NCI-H524 treated with DMSO at 0.1 percent for 48 hours (cell line): ENCODE measurements at regions not wholly inside any gene's neighbourhood (a gene's known extent, or its start where the extent isn't known, plus 50 kb on each side); places are given as distances from the start of the nearest gene placed in this dataset.

Experiments
- DNase-seq: peaks from one replicate; lab custom pipeline; 2025; lab: John Stamatoyannopoulos, UW

DNA sequence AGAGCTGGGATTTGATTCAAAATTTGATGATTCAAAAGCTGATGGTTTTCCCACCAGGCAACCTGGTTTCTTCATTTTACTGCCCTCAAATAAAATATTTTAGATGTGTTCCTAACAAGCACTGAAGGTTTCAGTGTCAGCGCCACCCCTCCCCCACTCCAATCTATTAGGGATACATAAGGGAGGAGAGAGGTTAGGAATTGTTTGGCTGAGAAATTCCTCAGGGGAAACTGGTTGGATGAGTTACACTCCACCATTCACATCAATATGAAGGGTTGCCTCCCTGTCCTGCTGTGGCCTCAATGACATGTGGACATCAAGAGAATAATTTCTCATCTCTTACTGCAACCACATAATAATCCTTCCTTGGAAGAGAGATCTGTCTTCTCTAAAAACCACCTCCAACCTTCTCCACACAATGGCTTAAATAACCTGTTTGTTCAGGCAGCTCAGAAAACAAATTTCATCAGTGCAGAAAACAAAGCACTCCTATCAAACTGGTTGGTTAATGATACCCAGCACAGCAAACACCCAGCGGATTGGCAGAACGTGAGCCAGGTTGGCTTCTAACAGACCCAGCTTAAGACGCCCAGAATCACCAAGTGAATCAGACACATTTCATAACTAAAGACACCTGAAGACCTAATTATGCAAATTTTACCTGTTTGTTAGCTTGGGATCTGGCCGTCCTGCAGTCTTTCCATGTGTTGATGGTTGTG is 136.0 kb upstream of the SGK1 start:
- DNase-seq = no peak

DNA sequence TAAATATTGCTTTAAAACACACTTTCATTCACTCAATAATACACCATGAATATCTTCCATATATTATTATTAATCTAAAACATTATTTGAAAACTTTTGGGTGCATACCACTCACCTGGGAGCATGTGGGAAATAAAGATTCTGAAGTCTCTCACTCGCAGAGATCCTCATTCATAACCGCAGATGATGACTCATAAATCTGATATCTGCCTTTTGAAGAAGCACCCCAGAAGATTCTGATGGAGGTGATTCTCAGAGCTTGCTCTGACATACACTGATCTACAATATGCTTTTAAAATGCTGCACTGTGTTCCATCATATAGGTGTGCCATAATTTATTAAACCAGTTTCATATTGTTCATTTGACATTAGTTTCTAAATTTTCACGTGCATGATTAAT is 135.0 kb upstream of the SGK1 start:
- no peak for DNase-seq

DNA sequence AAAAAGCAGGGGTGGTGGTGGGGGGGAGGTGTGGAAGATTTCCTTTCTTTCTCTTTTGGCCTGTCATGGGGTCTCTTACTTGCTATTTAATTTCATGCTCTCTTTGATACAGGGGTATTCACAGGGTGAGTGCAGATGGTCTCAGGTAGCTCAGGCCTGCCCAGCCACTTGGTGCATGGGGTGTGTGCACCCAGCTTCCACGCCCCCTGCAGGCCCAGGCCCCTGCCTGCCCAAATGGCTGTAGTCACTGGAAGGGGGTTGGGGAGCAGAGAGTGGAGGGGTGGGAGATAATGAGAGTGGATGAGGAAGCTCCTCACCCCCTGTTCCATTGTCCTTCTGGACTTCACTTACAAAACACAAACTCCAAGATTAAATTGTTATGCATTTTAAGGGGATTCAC is 133.6 kb upstream of the SGK1 start:
- no peak for DNase-seq

DNA sequence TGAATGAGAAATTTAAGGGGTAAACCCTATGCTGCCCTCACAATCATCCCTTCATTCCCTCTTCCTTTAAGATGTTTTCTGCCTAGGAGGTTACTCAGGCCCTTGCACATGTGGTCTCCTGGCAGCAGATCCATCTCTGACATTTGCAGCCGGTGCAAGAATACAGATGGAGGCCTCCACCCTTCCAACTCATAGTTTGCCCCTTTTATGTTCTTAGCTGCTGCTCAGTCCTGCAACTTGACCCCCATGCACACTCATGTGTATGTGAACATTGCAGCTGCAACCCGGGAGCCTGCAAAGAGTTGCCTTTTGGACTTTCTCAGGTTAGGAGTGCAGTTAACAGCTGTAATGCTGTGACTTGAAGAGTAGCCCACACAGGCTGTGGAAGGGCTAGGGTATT is 131.9 kb upstream of the SGK1 start:
- no peak for DNase-seq

DNA sequence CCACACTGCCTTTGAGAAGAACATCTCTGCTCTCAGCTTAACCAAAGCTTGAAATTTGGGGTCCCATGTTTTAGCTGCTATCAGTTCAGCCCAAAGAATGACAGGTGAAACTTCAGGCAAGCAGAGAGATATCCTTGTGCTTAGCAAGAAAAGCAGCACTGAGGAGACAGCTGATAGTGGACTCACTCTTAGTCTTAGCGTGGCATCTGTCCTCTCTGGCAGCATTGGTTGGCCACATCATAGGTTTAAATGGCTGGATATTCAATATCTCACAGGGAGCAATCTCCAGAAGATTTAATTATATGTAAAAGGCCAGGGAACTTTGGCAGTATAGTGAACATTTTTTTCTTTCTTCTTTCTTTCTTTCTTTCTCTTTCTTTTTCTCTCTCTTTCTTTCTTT is 131.1 kb upstream of the SGK1 start:
- no peak for DNase-seq

DNA sequence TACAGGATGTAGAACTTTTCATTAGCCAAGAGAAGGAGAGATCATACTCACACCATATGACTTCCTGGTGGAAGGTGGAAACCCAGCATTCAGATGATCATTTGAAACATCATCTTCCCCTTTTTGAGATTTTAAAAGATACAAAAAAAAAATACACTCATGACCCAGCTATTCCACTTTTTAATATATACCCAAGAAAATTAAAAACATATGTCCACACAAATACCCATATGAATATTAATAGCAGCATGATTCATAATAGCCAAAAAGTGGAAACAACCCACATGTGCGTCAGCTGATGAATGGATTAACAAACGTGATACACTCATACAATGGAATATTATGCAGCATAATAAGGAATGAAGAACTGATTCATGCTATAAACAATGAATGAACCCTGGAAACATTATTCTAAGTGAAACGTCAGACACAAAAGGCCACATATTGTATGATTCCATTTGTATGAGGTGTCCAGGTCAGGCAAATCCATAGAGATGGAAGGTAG is 130.0 kb upstream of the SGK1 start:
- no peak for DNase-seq

DNA sequence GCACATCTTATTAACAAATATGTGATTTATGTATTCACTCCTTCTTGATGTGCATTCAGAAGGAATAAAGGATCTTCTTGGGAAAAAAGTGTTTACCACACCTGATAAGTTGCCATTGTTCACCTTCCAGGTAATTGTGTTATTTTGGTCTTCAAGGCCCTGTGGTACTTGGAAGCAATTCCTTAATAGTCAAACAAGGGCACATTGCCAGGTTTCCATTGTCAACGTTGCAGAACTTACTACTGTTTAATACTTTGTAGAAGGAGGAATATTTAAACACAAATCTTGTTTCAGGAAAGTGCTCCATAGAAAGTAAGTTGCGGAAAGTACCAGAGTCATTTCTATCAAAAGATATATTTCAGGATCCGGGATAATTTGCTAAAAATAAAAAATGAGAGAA is 129.5 kb upstream of the SGK1 start:
- no peak for DNase-seq

DNA sequence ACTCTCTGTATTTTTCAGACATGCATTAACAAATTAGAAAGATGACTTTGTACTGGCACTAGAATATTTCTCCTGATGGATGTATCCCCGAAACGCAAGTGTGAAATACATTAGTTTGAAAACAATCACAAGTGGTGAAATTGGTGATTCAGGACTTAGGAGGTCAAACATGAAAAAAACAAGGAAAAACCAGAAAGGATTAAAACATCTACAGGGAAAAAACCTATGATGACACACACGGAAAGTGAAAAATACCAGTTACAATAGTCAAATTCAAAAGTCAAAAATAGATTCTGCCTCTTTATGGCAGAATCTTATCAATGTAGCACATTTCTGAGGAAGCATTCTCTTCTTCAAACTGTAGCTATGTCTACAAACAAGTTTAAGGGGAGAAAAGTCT is 129.0 kb upstream of the SGK1 start:
- DNase-seq = no peak

DNA sequence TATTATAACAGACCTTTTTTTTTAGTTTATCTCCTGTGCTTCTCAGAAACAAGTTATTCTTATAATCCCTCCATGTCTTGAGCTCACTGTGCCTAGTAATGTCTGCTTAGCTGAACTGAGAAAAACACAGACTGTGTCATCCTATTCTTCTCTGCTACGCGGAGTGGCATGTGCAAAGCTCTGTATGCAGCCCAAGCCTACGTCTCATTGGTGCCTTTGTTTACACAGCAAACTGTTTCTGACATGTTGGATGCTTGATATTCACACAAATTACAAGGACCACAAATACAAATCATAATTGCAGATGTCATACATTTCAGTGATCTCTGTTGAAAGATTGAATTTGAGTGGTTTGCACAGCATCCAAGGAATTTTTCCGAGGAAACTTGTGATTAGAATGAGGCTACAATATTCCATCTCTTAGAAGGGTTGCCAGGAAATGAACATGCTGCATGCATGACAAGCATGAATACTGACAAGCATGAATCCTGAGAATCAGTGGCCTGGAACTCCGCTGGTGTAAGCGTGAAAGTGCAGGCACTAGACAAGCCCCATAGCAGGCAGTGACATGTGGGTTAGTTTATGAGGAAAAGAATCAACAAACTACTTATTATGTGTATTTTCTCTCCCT is 128.4 kb upstream of the SGK1 start:
- no peak for DNase-seq

DNA sequence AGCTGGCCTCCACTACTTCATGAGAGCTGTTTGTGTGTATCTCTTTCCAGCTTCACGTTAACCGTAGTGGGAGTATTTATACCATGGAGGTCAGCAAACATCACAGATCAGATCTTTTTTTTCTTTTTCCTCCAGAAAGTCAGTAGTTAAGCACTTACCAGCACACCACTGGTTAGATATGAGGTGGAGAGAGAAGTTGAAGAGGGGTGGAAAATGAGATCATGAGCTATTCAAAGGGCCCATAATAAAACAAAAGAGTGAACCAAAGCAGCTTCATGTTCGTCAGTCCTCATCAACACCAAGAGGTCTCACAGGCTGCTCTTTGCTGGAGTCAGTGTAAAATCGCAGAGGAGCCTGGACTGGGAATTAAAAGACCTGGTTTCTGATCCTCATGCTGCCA is 125.1 kb upstream of the SGK1 start:
- DNase-seq = no peak

DNA sequence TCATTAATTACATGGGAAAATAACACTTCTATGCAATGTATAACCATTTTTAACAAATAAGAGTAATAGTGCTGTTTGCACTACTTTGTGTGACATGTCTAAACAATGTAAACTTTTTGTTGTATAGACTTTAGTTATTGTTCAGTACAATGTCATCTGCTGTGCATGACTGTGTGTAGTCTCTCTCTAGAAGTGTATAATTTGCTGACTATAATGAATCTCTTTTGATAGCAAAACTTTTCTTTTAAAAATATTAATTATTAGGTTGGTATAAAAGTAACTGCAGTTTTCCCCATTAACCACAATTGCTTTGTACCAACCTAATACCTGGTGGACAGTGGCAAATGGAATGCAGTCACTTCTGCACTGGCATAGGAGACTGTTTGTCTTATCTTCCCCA is 124.2 kb upstream of the SGK1 start:
- no peak for DNase-seq

DNA sequence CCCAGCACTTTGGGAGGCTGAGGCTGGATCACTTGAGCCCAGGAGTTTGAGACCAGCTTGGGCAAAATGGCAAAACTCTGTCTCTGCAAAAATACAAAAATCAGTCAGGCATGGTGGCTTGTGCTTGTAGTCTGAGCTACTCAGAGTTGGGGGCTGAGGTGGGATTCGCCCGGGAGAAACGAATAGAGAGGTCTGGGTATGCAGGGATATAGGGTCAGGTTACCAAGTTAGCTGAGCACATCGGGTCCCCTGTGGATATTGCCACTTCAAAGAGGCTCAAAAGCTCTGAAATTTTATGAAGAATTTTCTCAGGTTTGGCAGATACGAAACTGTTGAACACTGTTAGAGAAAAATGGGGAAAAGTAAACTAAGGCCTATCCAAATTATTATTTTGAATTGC is 120.9 kb upstream of the SGK1 start:
- no peak for DNase-seq

DNA sequence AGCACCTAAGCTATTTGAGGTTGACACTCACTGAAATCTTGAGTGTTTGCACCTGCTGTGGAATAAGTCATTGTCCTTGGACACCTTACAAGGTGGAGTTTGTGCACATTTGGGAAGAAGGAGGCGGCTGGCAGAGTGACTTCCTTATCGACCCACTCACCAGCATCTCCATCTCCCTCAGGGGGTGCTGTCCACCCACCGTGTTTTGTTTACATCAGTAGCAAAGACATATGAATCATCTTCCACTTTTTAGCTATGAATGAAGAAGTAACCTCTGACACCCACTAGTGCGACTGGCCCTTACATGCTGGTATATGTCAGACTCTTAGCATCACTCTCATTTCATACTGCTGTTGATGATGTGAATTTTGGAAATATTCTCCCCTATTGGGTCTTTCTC is 119.5 kb upstream of the SGK1 start:
- DNase-seq = no peak

DNA sequence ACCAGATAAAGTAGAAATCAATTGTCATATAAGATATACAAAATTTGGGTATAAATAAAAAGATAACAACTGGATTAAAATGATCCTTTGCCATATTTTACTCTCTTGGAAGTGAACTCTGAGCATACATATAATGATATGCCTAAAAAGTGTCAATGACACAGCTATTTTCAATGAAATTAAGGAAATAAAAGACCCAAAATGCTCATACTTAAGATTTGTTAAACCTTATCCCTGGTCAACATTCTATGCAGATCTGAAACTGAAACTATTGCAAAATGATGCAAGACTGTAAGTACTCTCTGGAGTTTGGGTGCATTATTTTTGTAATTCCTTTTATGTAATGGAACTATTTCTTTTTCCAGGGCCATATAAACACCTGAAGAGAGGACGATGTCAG is 119.0 kb upstream of the SGK1 start:
- no peak for DNase-seq

DNA sequence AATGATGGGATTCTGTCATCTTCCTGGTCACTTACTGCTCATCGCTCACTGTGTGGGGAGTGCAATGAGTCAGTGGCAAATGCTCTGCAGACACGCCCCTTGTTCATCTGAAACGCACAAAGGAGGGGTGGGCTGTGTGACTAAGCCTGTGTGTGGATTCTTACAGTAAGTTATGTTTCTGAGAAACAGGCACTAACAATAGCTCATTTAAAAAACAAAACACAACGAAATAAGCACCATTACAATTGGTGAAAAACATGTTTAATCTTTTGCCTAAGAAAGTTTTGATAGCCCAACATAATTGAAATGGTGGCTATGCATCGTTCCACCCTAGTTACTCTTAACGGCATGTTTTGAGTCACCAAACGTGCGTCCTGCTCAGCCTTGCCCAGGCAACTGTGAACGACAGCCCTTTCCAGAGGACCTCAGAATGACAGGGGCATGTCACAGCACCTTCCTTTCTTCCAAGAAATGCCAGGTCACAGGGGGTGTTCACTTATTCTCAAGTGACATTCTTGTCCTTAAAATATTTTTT is 118.4 kb upstream of the SGK1 start:
- no peak for DNase-seq

DNA sequence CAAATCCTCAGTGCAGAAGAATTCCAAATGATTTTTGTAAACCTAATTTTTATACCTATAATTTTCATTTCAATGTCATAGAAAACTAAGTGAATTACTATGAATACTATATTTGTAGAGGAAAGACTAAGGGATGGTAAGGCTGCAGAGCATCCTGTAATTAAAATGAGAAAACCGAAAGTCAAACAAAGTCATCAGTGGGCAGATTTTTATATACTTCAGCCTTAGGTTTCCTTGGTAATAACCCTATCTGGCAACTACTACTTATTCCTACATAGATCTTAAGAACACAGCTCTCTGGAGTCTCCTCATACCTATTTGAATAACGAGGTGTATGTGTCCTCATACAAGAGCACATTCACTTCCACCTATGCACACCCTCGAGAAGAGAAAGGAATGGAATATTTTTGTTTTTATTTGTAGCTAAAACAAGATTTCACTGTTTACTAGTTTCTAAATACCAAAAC is 117.9 kb upstream of the SGK1 start:
- no peak for DNase-seq

DNA sequence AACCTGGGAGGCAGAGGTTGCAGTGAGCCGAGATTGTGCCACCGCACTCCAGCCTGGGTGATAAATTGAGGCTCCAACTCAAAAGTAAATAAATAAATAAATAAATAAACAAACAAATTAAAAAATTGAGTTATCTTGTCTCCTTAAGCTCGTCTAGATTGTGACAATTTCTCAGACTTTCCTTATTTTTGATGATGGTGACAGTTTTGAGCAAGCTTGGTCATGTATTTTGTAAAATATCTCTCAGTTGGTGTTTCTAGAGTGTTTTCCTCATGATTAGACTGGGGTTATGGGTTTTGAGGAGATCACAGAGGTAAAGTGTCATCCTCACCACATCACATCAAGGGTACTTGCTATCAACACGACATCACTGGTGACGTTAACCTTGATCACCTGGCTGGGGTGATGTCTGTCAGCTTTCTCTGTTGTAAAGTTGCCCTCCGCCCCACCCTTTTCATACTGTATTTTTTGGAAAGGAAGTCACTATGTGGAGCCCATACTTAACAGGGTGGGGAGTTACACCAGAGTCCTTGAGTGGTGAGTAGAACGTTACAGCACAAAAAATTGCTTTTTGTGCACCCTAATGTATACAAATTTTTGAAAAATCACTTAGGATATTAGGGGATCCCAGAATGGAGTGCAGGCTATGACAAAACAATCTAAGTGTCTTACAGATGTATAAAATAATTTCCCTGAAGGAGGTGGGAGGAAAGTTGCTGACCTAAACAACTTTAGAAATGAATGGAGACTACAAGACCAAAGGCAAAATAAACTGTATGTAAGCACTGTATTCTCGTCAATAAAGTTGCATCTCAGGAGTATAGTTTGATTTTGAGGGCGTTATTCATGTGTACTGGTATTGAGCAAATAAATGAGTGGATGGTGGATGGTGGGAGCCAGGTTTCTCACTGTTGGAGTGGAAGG is 116.4 kb upstream of the SGK1 start:
- DNase-seq = no peak

DNA sequence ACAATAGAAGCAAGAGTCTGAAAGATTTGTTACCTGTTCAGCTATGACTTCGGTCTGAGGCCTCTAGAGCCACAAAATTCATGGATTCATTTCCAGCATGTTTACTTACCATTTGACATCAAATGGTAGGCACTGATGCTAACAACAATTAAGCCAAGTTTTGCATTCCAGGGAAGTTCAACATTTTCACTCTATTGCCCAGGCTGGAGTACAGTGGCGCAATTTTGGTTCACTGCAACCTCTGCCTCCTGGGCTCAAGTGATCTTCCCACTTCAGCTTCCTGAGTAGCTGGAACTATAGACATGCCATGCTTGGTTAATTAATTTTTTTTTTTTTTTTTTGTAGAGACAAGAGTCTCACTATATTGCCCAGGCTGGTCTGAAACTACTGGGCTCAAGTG is 114.1 kb upstream of the SGK1 start:
- no peak for DNase-seq

DNA sequence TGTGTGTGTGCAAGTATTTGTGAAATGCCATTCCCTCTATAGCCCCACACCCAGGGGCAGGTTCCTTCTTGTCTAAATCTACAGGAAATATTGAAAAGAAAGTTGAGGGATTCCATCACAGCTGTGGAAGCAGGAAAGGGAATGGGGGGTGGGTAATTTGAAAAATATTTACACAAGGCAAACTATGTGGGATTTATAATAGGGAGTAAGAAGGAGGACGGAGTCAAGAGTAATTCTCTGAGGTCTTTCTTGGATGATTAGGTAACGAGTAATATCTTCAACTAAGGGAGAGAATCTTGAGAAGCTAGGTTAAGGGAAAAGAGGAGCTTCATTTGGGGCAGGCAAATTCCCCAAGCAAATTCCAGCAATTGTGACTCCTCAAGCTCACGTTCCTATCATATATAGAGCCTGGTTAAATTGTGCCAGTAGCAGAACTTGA is 113.5 kb upstream of the SGK1 start:
- DNase-seq = no peak

DNA sequence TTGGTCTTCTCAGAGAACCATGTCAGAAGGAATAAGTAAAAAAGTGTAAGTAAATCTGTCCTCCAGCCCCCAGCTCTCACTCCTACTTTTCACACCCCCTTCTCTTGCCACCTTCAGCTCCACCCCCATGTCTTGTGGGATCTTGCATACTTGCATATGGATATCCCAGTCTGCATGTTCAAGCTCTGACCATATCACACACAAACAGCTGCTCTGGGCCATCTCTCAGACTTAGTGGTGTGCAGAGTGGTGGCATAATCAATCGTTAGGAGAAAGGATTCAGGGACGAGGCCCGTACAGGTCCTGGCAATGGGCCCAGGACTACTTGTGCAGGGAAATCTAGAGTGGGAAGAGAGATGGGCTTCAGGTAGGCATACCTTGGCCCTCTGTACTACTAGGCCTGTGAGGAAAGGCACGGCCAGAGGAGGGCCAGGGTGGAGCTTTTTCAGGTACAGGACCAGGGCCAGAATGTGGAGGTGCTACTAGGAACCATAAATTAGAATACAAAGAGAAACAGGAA is 112.0 kb upstream of the SGK1 start:
- DNase-seq = no peak

DNA sequence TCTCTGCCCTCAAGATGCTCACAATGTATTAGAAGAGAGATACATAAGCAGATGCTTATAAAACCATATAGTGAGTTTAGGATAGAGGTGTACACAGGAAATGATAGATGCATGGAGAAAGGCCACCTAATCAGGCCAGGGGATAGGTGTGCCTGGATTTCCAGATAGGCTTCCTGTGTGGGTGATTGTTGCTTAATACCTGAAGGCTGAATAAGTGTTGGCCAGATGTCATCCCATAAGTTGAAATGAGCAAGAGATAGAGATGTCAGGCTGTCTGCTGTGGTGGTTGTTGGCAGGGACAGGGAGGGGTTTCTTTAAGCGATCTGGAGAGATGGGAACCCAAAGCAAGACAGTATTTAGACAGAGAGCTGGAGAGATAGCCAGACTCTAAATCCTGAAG is 109.8 kb upstream of the SGK1 start:
- no peak for DNase-seq

DNA sequence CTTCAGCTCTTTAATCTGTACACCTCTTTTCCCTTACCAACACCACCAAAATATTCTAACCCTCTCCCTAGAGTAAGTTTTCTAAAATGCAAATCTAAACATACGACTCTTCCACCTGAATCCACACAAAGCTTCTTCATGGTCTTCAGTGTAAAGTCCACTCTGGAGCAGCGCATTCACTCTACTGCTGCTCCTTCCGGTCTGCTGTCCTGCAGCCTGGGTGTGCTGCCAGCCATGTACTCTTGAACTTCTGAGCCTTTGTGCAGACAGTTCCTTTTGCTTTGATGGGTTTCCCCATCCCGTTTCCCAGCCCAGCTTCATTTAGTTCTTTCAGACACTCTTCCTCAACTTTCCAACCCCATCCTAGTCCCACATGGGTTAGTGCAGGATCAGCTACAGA is 108.7 kb upstream of the SGK1 start:
- DNase-seq = no peak
